GM21825 (cell line): ENCODE measurements at regions not wholly inside any gene's neighbourhood (a gene's known extent, or its start where the extent isn't known, plus 50 kb on each side); places are given as distances from the start of the nearest gene placed in this dataset.
A peak's percentile ranks its signal among the peaks of the same experiment; 100 is the strongest.
"Not testable (repeated sequence)": the region's sequence is repeated elsewhere in the genome, so short reads cannot be mapped to it uniquely, and the experiment has no call there.

Experiments used
- ATAC-seq: cut with Tn5 transposase; IDR thresholded peaks from one replicate; pipeline ENCODE4 v1.9.1; 2021; ENCODE audit warnings: mild to moderate bottlenecking, moderate library complexity; ENCODE audit not compliant: unreplicated experiment

DNA sequence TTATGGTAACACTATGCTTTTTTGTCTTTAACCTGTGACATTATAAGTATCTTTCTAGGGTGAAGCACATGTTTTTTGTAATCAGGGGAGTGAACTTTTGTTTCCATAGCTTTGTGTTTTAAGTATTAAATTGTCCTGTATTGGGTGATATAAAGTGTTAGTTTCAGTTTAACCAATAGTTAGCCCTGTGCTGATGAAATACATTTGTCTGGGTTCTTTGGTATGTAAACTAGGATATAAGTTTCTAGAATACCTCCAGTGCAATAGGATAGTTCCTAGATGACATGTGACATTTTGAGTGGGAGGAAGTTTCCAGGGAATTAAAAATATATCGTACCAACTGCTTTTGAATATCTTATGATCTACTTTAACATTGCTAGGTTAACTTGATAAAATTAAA, 611.0 kb upstream of the MARCKS start:
- ATAC-seq: no peak

DNA sequence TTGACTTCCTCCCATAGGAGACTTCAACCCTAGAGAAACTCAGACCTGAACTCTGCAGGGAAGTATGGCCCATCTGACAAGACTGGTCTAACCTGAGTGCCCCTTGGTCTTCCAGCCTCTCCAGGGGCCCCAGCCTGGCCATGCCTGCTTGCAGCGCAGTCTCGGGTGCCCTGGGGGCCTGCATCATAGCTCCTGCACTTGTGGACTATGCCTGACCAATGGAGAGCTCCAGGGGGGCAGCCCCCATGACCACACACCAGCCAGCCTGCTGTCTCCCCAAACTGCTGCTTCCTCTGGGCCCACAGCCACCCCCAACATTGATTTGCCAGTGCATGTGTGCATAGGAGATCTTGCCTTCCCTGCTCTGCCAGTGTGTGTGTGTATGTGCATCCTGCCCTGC, 608.6 kb upstream of the MARCKS start:
- ATAC-seq: no peak

DNA sequence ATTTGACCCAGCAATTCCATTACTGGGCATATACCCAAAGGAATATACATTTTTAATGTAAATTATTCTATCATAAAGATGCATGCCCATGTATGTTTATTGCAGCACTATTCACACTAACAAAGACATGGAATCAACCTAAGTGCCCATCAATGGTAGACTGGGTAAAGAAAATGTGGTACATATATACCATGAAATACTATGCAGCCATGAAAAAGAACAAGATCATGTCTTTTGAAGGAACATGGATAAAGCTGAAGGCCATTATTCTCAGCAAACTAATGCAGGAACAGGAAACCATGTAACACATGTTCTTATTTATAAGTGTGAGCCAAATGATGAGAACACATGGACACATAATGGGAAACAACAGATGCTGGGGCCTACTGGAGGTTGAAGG, 603.0 kb upstream of the MARCKS start:
- not testable (repeated sequence) for ATAC-seq

DNA sequence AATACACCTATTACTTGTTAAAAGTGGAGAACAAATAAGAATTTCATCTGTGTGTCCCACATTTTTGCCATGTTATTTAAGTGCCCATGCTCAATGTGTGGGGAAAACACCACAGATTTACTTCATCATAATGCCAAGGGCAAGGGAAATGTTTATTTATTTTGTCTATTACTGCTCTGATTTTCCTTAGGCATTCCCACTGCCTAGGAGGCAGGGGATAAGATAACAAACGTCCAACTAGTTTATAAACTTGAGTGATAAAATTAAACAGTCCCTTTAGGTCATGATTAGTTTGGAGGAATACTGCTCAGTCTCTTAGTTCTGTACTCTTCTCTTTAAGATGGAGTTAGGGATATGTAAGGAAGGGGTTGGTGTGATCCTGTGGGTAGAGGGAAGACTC, 598.4 kb upstream of the MARCKS start:
- no peak for ATAC-seq

DNA sequence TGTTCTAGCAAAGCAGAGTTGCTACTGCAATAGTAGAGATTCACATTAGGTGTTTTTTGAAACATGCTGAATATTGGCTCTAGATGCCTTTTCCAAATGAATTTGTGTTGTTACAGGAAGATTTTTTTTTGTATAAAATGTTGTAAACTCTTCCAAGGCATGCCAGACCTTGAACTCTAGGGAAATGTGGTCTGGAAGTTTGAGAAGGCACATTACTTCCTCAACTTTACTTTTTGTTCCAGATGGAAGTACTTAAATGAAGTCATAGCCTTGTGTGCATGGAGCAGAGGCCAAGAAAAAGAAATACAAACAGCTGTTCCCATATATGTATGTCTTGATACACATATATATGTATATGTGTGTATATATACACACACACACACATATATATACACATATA, 585.7 kb upstream of the MARCKS start:
- ATAC-seq: no peak

DNA sequence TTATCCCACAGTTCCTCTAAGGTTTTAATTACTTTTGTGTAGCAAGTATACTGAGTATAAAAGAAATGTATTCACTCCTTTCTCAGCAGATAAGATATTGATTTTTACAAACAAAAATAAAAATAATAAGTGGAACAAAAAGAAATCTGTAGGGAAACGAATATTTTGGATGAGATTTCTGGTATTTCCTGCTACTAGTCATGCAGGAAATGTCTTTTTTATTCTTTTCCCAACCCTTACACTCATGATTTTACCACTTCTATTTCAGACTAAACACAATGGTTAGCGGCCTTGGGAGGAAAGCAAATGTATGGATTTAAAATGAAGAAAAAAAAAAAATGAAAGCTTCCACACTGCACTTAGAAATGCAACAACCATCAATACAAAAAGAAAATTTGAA, 580.5 kb upstream of the MARCKS start:
- no peak for ATAC-seq

DNA sequence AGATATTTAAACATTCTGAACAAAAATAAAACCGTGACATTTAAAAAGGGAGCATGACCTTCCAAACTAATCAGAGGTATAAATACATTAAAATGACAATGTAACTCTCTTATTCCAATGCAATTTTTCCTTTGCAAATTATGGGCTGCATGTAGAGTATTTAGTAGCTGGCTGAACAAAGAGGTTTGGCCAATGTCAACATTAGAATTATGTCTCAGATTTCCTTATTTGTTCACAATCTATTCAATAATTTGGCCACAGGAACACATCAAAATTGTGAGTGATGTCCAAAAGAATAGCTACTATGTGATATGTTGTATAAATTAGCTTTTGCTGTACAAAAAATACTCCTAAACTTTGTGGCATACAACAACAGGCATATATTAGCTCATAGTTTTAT, 580.0 kb upstream of the MARCKS start:
- ATAC-seq: no peak

DNA sequence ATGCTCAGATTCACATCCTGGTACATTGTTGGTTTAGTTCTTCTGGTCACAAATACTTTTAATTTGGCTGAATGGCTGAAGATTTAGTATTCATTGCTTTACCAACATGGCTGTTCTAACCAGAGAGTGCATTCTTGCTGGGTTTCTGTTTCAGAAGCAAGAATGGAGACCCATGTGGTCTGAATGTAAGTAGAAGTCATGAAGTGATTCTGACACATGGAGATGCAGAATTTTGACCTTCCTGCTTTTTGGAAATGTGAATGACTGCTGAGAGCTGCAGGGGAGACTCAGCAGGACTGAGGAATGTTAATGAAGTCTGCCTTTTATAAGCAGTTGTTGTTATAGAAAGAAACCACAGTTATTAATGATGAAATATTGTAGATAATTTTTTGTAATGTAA, 576.1 kb upstream of the MARCKS start:
- no peak for ATAC-seq

DNA sequence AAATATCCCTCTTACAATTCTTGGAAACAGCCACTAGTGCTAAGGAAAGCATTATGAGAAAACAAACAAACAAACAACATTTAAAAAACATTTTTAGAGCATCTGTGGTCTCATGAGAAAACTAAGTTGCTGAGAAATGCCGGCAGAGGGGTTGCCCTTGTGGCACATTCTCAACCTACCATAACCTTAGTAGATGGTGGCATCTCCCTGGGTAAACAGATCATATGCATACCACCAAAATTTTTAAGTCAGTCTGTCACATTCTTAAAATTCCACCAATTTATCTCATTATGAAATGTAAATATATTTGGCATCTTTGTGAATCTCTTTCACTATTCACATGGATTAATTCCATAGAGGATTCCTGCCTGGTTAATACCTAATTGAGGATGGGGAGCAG, 575.7 kb upstream of the MARCKS start:
- ATAC-seq: no peak

DNA sequence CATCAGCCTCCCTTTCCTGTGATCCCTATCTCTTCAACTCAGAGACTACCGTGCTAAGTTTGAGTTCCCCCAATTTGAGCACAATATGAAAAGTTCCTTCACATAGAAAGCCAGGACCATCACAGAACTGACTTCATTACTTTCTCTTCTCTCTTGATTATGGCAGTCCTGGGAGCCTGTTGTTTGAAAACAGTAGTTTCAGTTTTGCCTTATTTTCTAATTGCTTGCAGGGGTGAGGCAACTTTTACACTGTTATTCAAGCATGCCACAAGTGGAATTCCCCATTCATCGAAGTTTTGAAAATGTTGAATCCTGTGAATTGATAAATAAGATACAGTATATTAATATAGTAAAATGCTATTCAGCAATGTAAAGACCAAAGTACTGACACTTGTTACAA, 569.7 kb upstream of the MARCKS start:
- ATAC-seq: peak; percentile 66

DNA sequence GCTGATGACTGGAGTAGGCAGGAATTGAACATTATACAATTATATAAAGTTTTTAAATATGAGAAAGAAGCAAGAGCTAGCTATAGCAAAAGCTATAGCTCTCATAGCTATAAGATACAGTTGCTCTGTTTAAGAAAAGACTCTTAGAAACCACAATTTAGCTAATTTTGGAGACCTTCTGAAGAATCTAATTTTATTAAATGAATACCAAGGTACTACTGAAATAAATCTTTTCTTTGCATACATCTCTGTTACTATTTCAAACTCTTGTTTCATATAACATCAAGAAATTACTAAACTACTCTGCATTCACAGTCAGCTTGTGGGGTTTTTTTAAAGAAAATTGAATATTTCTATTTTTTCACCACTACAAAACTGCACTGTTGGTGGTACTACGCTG, 568.7 kb upstream of the MARCKS start:
- ATAC-seq: no peak

DNA sequence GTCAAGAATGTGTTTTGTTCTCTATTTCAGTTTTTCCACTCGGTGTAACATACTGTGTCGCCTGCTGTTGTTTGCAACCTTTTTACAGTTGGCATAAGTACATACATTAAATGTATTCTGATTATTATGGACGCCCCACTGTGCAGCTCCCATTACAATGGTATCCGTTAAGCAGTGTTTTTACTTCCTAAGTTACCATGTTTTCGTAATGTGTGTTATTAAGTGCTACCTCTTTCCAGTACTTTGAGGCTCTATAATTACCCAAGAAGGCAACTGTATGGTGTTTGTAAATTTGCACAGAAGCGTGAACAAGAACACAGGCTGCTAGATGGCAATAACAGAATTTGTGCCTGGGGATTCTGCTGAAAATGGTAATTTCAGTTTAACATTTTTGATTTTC, 568.0 kb upstream of the MARCKS start:
- ATAC-seq: no peak

DNA sequence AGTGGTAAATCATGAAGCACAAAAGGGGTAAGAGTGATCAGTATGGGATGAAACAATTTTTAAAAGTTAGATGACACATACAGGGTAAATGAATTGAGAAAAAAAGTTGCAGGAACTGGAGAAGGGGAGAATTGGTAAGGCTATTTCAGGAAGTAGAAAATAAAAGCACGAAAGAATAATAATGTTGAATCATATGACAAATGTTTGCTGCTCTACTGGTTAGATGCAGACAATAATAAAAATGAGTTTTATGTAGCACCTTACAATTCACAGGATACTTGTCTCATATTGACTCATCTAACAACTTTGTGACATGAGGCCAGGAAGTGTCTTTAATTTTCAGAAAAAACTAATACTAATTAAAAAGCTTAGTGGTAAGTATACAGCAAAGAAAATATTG, 566.5 kb upstream of the MARCKS start:
- ATAC-seq: no peak

DNA sequence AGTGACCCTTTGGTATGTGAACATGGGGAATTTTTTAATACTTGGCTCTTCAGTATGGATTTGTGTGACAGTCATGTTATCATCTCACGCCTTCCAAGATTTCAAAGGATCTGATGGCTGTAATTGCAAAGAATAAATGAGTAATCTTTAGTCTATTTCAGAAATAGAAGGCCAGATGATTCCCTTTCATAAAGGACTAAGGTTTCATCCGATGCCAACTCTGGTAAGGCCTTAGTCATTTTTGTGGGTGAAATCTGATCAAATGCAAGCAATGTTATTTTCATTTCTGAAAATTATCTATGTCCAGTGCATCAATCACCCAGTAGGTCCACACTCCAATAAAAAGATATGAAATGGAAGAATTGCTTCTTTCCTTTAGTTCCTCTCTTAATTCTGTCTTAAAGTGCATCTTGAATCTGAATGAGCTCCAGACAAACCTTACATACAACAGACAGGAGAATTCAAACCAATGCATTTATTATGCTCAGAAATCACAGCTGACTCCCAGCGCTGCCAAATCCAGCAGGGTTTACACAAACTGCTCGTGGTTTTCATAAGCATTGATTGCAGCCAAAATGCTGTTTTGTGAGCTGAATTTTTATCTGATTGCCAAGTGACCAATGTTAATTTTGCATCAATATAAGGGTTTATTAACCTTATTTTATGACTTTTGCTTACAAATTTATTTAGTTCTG, 565.2 kb upstream of the MARCKS start:
- ATAC-seq: no peak

DNA sequence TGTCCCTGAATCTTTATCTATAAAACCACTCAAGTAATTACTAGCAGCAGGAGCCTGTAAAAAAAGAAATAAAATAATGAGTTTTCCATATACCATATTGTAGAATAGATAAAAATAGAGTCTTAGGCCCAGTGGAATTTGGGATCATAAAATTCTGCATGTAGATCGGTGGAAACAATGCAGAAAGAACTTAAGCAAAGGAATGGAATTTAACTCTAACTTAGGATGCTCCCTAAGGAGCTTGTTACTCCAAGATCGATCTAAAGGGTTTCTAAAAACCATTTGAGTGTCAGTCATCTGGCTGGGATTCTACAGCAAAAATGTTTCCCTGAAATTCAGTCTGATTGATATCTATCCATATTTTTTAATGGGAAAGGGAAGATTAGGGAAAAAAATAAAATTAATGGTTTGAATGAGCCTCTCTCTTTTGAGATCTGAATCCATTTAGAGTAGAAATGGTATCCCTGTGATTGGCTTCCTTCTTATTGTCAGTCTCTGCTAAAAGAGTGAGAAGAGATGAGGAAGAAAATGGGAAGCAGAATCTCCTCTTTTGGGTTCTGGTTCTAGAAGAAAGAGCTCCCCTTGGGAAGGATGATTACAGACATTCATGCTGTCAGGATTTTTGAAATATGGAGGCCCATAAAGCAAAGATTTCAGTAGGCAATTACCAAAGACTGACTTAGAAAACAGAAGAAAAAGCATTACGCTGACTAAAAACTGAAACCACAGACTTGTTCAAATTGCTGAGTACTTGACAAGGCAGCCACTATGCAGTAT, 564.3 kb upstream of the MARCKS start:
- peak; percentile 76 for ATAC-seq

DNA sequence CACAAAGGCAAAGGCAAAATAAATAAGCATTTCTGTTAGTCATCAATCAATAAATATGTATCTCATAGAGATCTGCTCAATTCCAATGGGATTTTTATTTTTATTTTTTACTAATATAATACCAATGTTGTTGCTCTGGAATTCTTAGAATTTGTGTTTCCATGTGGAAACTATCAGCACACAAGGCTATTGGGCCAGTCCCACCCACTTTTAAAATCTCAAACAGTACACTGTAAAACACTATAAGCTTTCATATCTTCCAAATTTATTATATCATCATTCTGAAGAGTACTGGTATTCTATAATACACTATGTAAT, 563.8 kb upstream of the MARCKS start:
- ATAC-seq: no peak

DNA sequence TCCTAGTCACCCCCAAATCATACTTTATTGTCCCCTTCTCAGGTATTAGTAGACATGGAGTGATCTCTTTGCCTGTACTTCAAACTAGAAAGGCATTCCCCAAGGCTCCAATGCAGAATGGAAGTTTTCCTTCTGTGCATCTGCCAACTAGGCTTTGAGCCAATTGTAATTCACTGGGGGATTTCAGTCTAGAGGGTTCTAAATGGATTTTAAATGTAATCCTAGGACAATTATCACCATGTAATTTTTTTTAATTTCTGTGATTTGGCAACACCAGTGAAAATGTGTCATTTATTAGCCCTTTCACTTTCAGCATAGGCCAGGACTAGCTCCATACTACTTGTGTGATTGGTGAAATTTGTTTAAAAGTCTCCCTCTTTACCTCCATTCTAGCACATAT, 557.6 kb upstream of the MARCKS start:
- ATAC-seq: no peak

DNA sequence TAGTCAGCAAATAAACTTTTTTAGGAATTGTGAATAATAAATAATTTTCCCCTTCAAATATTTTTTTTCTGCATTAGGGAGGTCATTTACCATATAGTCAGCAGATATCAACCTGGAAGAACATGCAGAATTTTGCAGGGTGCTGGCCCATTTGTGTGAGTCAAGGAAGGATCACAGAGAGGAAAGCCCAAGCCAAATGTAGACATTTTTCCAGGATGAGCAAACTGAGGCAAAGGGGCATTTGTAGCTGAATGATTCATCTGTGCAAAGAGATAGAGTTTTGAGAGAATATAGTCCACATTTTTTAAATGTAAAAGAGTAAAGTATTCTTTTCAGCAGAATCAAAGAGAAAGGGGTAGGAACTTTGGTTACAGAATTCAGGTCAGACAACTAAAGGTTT, 555.5 kb upstream of the MARCKS start:
- ATAC-seq: no peak

DNA sequence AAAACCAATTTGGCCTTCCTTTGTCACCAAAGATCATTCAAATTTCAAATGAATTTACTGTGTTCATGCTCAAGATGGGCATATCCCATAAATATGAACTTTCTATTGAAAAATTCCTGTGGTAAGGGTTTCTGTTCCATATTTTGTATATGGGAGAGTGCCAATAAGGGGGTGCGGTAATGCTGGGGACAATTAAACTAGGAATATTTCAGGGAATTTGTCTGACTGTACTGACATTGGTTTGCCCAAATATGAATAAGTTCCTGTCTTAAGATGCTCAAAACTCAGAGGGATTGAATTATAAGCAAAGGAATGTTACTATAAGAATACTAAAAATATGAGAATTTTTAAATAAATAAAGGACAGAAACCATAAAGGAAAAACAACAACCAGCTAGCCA, 553.0 kb upstream of the MARCKS start:
- ATAC-seq: no peak

DNA sequence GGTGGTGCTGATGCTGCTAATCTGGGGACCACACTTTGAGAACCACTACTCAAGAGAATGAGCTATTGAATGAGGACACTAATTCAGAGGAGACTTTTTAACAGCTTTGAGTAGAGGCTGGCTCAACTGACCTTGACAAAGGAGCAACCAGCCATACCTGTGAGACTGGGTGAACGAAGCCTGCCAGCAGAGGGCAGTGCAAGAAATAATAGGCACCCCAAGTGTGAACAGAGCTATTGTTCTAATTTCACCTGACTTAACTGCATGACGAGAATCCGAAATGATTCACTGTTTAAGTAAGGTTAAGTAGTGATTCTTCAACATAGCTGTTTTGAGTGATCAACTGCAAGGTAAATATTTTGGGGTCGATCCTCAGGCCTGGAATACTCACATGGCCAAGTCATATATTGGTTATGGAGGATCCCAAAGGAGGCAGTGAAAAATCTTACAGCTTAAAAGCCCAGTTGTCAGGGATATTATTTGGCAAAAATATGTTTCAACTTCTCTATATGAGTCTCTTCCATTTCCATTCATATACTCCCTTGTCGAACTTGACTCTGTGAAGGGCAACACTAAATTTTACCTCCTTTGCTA, 550.5 kb upstream of the MARCKS start:
- ATAC-seq: peak; percentile 89

DNA sequence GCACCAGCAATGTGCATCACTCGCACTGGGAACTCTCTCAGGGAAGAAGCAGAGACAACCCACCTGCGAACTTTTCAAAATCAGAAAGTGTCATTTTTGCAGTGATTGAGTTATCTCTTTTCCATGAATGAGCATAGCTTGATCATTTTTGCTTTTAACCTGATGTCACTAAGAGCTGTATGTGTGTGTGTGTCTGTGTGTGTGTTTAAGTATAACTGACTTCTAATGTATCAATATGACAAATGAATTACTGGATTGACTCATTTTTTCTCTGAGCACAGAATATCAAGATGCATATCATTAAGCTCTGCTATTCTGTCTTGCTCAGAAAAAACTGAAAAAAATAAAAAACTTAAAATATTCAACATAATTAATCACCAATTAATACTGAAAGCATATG, 548.9 kb upstream of the MARCKS start:
- ATAC-seq: no peak

DNA sequence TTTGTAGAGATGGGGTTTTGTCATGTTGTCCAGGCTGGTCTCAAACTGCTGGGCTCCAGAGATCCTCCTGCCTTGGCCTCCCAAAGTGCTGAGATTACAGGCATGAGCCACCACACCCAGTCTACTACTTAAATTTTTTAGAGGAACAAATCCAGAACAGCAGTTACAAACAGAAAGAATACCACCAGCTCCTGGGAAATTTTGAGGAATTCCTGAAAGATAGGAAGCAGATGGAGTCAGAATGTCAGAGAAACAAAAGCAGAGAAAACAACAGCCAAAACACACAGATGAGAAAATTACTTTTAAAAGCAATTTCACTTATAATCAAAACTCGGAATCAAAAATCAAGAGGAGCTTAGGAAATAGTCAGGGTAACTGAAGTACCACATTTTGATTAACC, 543.3 kb upstream of the MARCKS start:
- no peak for ATAC-seq

DNA sequence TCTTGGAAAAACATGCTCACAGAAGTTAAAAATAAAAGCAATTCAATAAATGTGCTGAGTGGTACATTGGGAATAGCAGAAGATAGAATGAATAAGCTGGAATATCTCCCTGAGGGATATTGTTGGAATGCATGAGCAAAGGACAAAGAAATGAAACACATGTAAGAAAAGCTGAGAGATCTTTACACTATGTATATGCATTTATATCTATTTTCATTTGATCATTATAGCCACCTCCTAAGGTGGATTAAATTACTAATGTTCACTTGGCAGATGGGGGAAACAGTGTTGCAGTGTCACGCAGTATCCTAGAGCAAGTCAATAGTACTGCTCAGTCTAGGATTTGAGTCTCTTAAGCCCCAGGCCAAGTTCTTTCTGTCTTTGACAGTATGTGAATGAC, 542.0 kb upstream of the MARCKS start:
- ATAC-seq: no peak
